Fibroblast of pulmonary artery (primary cell): ENCODE measurements at regions not wholly inside any gene's neighbourhood (a gene's known extent, or its start where the extent isn't known, plus 50 kb on each side); places are given as distances from the start of the nearest gene placed in this dataset.

ENCODE experiments used
- DNase-seq: peaks from one replicate; pipeline ENCODE4 v3.0.0-alpha.2; 2010; ENCODE audit warnings: low read depth
- H3K4me3 ChIP-seq: replicated peaks from 2 replicates; pipeline ENCODE4 v1.5.1; 2011; ENCODE audit warnings: low read depth, mild to moderate bottlenecking, control low read depth, low read length, moderate library complexity
- TF ChIP-seq, protein P1 (sequence below): IDR thresholded peaks from 2 replicates; pipeline ENCODE4 v1.5.1; 2011; ENCODE audit warnings: mild to moderate bottlenecking, control low read depth, low read length, inconsistent platforms; ENCODE audit errors: missing control alignments

GRCh38 chr12:67152451-67152850 is 116.7 kb upstream of the CAND1 start:
- DNase-seq: no peak
- TF ChIP-seq, protein P1, sequence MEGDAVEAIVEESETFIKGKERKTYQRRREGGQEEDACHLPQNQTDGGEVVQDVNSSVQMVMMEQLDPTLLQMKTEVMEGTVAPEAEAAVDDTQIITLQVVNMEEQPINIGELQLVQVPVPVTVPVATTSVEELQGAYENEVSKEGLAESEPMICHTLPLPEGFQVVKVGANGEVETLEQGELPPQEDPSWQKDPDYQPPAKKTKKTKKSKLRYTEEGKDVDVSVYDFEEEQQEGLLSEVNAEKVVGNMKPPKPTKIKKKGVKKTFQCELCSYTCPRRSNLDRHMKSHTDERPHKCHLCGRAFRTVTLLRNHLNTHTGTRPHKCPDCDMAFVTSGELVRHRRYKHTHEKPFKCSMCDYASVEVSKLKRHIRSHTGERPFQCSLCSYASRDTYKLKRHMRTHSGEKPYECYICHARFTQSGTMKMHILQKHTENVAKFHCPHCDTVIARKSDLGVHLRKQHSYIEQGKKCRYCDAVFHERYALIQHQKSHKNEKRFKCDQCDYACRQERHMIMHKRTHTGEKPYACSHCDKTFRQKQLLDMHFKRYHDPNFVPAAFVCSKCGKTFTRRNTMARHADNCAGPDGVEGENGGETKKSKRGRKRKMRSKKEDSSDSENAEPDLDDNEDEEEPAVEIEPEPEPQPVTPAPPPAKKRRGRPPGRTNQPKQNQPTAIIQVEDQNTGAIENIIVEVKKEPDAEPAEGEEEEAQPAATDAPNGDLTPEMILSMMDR: no peak
- H3K4me3 ChIP-seq: no peak overlapping the region

GRCh38 chr12:67154901-67155300 is 114.3 kb upstream of the CAND1 start:
- no peak overlapping the region for H3K4me3 ChIP-seq
- no peak for DNase-seq
- TF ChIP-seq, protein P1: no peak

DNA sequence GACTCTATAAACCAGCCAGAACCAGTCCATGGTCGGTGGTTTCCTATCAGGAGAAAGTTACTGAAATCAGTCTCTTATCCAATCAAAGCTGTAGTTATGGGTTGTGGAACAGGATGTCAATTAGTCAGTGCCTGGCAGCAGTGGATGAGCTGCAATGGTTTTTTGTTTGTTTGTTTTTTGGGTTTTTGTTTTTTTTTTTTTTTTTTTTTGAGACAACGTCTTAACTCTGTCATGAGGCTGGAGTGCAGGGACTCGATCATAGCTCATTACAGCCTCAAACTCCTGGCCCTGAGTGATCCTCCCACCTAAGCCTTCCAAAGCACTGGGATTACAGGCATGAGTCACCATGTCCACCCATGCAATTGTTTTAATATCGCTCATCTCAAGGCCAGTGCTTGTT is 113.3 kb upstream of the CAND1 start:
- peak; percentile 18 for DNase-seq
- TF ChIP-seq, protein P1: no peak
- no peak overlapping the region for H3K4me3 ChIP-seq

GRCh38 chr12:67161322-67161918 is 107.7 kb upstream of the CAND1 start:
- TF ChIP-seq, protein P1: peak; percentile 63
- no peak overlapping the region for H3K4me3 ChIP-seq
- peak; percentile 50 for DNase-seq

GRCh38 chr12:67173258-67173657 is 95.9 kb upstream of the CAND1 start:
- TF ChIP-seq, protein P1: no peak
- DNase-seq: no peak
- H3K4me3 ChIP-seq: no peak overlapping the region

- no peak overlapping the region for H3K4me3 ChIP-seq
- DNase-seq: no peak
- TF ChIP-seq, protein P1: no peak
These were observed 86.6 kb upstream of the CAND1 start for GRCh38 chr12:67182551-67182950.

GRCh38 chr12:67193704-67194103 is 75.5 kb upstream of the CAND1 start:
- DNase-seq: peak; percentile 56
- TF ChIP-seq, protein P1: no peak

More at GRCh38 chr12:67193704-67194103, 75.5 kb upstream of the CAND1 start:
- H3K4me3 ChIP-seq: no peak overlapping the region
